Adrenal gland (tissue), 9 donors: ENCODE measurements at regions not wholly inside any gene's neighbourhood (a gene's known extent, or its start where the extent isn't known, plus 50 kb on each side); places are given as distances from the start of the nearest gene placed in this dataset.

Experiments
- DNase-seq, 7 donors: peaks; one replicate each; pipeline ENCODE4 v3.0.0-alpha.2; 2019 to 2020
- H3K27ac ChIP-seq, 5 donors: fragments of 200-600 bp; sonication (generic) in 4 of 5; 1 replicate in 3 of 5; 2 replicates in 2 of 5; pipeline versions ENCODE4 v1.5.1 to v1.8.0; 2016 to 2020; ENCODE audit warnings: mild to moderate bottlenecking in 1 of 5
- H3K27me3 ChIP-seq: fragments of 200-600 bp; 2 replicates; pipeline ENCODE4 v1.8.0; 2021
- H3K36me3 ChIP-seq, 2 donors: fragments of 200-600 bp; replicated peaks in 1 of 2; 1 replicate in 1 of 2; 2 replicates in 1 of 2; pipeline versions ENCODE4 v1.5.1 to v1.8.0; 2018 to 2022
- H3K4me1 ChIP-seq, 2 donors: fragments of 200-600 bp; replicated peaks in 1 of 2; 1 replicate in 1 of 2; 2 replicates in 1 of 2; pipeline versions ENCODE4 v1.5.1 to v1.8.0; 2018 to 2021
- H3K4me3 ChIP-seq, 4 donors: fragments of 200-600 bp; sonication (generic) in 3 of 4; one replicate each; pipeline ENCODE4 v1.5.1; 2016 to 2018
- H3K9me3 ChIP-seq, 3 donors: fragments of 200-600 bp; sonication (generic) in 1 of 3; replicated peaks in 1 of 3; 1 replicate in 2 of 3; 2 replicates in 1 of 3; pipeline versions ENCODE4 v1.5.1 to v1.8.0; 2016 to 2021
- POLR2A ChIP-seq, 2 donors: fragments of 450-650 bp; IDR thresholded peaks; one replicate each; pipeline ENCODE4 v1.6.1; 2017; ENCODE audit warnings: antibody characterized with exemption in 2 of 2, mild to moderate bottlenecking in 2 of 2, moderate library complexity in 1 of 2
- WGBS, 4 donors: extraction: QIAGEN DNeasy Blood & Tissue Kit in 2 of 4; methylation state at CpG; one replicate each; pipeline versions ENCODE4 v1.1.5 to v1.1.7; 2013 to 2017; 5-methylcytosine and 5-hydroxymethylcytosine counted together
- intact Hi-C, 2 donors: fragments of 100-400 bp; cut with DNase I; formaldehyde crosslinking; loops; one replicate each; pipeline versions ENCODE4 v1.14.1 to v1.15.0; 2022 to 2023
- TF ChIP-seq, protein P1 (sequence below), 6 experiments: fragments of 450-650 bp in 4 of 6; fragments of 200-600 bp in 2 of 6; sonication (generic) in 1 of 6; IDR thresholded peaks; 1 replicate in 5 of 6; 2 replicates in 1 of 6; pipeline versions ENCODE4 v1.5.1 to v1.8.0; 2016 to 2021; ENCODE audit warnings: antibody characterized with exemption in 6 of 6, mild to moderate bottlenecking in 2 of 6, moderate library complexity in 1 of 6
- donor health status: healthy with polysubstance abuse.
- donor health status: Bipolar disorder and iron deficiency.
- donor health status: DM: yes; HTN: yes; CAD: no.
- donor health status: DM: no; HTN: no; CAD: no.
- donor health status: DM: no; HTN: no; CAD: no.

DNA sequence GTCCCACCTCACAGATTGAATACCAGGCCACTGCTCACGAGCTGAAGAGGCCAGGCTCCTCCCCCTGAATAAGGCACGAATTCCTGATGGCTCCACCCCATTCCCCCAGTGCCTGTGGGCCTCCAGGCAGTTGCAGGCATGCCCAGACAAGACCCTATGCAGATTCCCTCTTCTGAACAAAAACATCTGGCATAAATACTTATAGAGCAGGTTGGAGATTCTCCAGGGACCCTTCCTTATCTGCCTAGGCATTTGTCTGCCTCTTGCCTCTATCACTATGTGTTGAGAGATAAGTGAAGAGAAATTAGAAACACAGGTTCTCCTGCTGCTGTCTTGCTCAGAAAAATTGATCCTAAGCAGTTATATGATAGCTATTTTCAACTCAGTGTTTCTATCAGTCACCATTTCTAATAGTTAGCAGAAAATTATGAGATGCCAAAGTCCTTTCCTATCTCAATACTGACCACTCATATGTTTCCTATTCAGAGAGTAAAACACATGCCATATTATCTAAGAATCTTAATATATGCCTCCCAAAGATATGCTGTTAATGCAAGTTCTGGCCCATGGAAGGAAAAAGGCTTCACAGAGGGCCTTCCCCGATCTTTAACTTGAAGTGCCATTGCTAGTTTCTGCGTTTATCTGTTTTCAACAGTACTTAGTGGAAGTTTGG is 364.0 kb downstream of the KCTD12 start:
- Histone ChIP-seq H3K4me1 (no peaks in the 10 kb centered on the region), H3K4me3 (no peak overlapping the region), H3K9me3 (no peaks in the 10 kb centered on the region), H3K27ac (no peak overlapping the region), H3K27me3 (no peaks in the 10 kb centered on the region), H3K36me3 (no peaks in the 10 kb centered on the region)
- DNase-seq = no peak
- intact Hi-C loops = no loop called here
- 67 to 82% (median 76%) methylated on average over 4 of the region's 4 CpGs for WGBS, 4 donors
- TF ChIP-seq, protein P1, sequence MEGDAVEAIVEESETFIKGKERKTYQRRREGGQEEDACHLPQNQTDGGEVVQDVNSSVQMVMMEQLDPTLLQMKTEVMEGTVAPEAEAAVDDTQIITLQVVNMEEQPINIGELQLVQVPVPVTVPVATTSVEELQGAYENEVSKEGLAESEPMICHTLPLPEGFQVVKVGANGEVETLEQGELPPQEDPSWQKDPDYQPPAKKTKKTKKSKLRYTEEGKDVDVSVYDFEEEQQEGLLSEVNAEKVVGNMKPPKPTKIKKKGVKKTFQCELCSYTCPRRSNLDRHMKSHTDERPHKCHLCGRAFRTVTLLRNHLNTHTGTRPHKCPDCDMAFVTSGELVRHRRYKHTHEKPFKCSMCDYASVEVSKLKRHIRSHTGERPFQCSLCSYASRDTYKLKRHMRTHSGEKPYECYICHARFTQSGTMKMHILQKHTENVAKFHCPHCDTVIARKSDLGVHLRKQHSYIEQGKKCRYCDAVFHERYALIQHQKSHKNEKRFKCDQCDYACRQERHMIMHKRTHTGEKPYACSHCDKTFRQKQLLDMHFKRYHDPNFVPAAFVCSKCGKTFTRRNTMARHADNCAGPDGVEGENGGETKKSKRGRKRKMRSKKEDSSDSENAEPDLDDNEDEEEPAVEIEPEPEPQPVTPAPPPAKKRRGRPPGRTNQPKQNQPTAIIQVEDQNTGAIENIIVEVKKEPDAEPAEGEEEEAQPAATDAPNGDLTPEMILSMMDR (IDR thresholded peaks at IDR 0.05) = no peak
- no peak for TF ChIP-seq POLR2A (IDR thresholded peaks at IDR 0.05)

DNA sequence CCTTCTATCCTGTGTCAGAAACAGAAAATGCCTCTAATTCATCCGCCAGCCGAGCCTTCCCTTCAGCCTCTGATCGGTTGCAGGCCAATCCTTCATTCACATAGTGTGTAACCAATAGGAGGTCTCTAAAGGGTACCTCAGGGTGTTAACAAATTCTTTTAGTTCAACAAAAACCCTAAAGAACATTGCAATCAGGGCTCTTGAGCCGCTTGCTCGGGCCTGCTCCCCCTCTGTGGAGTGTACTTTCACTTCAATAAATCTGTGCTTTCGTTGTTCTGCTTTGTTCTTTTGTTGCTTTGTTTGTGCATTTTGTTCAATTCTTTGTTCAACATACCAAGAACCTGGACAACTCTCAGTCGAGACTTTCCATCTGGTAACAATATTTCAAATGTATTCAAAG is 366.5 kb downstream of the KCTD12 start:
- Histone ChIP-seq H3K27ac (no peak overlapping the region), H3K27me3 (no peaks in the 10 kb centered on the region), H3K4me1 (no peaks in the 10 kb centered on the region), H3K9me3 (no peaks in the 10 kb centered on the region), H3K4me3 (no peak overlapping the region), H3K36me3 (no peaks in the 10 kb centered on the region)
- DNase-seq = no peak
- intact Hi-C loops = no loop called here
- TF ChIP-seq, protein P1 (IDR thresholded peaks at IDR 0.05) = no peak
- TF ChIP-seq POLR2A (IDR thresholded peaks at IDR 0.05) = no peak
- WGBS, 4 donors = 86 to 92% (median 88%) methylated on average over 7 of the region's 7 CpGs

DNA sequence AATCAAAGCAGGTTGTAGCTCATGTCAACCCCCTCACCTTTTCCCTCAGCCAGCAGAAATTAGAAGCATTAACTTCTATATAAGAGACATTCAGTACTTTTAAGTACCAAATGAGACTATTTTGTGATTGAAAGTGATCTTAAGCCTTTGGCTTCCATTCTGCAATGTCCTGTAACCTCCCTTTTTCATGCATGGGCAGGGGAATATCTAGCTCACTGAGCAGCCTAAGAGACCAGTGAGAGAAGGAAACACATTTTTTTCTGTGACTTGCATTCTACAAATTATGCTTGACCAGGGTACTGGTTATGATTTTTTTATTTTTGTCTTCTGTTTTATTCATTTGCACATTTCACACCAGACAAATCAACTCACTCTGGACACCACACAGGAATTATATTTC is 369.6 kb downstream of the KCTD12 start:
- intact Hi-C loops = no loop called here
- H3K4me1 ChIP-seq = no peaks in the 10 kb centered on the region
- TF ChIP-seq POLR2A (IDR thresholded peaks at IDR 0.05) = no peak
- TF ChIP-seq, protein P1 (IDR thresholded peaks at IDR 0.05) = no peak
- no peak overlapping the region for H3K27ac ChIP-seq
- H3K9me3 ChIP-seq = no peaks in the 10 kb centered on the region
- DNase-seq = no peak
- no peak overlapping the region for H3K4me3 ChIP-seq
- H3K36me3 ChIP-seq = no peaks in the 10 kb centered on the region
- H3K27me3 ChIP-seq = no peaks in the 10 kb centered on the region

DNA sequence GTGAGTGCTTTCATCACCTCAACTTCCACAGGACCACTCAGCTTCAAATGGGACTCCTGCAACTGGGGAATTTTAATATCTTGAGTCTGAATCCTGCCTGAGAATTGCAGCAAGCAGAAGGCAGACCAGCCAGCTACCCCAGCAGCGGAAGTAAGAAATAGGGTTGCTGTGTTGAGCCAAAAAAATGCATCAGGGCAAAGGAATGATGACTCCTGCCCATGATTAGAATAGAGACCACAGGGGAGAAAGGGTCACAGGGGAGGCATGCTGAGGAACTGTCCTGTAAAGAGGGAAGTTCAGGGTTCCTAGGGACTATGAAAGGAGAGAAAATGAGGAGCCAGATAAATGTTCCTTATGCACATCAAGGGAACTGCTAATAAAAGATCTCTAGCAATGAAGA is 370.2 kb downstream of the KCTD12 start:
- TF ChIP-seq, protein P1 (IDR thresholded peaks at IDR 0.05) = no peak
- TF ChIP-seq POLR2A (IDR thresholded peaks at IDR 0.05) = no peak
- H3K4me3 ChIP-seq = no peak overlapping the region
- H3K27me3 ChIP-seq = no peaks in the 10 kb centered on the region
- H3K9me3 ChIP-seq = no peaks in the 10 kb centered on the region
- no peak for DNase-seq
- no peaks in the 10 kb centered on the region for H3K4me1 ChIP-seq
- 57 to 91% (median 84%) methylated on average over 1 of the region's 1 CpG for WGBS, 4 donors
- H3K36me3 ChIP-seq = no peaks in the 10 kb centered on the region
- no peak overlapping the region for H3K27ac ChIP-seq
- intact Hi-C loops = no loop called here
